ENCODE measurements at regions not wholly inside any gene's neighbourhood (a gene's known extent, or its start where the extent isn't known, plus 50 kb on each side); places are given as distances from the start of the nearest gene placed in this dataset.
A peak's percentile ranks its signal among the peaks of the same experiment; 100 is the strongest.

- DNase-seq: peak; percentile 86
- peak overlapping the region; percentile 36 for H3K27ac ChIP-seq (ENCODE audit: low read length, poor library complexity, severe bottlenecking)
- no peak overlapping the region for H2AK5ac ChIP-seq (ENCODE audit: low read length, severe bottlenecking)
- no peak overlapping the region for H3K14ac ChIP-seq (ENCODE audit: low read length in 2 of 2)
- H2AFZ ChIP-seq (ENCODE audit: low read depth, low read length): no peak overlapping the region
- H3K27me3 ChIP-seq (ENCODE audit: control insufficient read depth in 1 of 2, insufficient read depth in 1 of 2, low read length in 2 of 2): peaks cover 11 to 84% of the 10 kb centered on the region in 2 experiments
- H3K9ac ChIP-seq (ENCODE audit: low read length): no peak overlapping the region
- no peak overlapping the region for H3K4me2 ChIP-seq (ENCODE audit: low read length, poor library complexity, severe bottlenecking)
- peaks cover 4% of the 10 kb centered on the region for H3K4me1 ChIP-seq (ENCODE audit: control insufficient read depth, insufficient read depth, low read depth, low read length)
- H3K23ac ChIP-seq (ENCODE audit: low read length in 2 of 2): no peak overlapping the region
- no peak overlapping the region for H3K4ac ChIP-seq (ENCODE audit: low read depth in 1 of 2, low read length in 2 of 2)
- H2BK5ac ChIP-seq (ENCODE audit: low read depth, low read length, poor library complexity, severe bottlenecking): no peak overlapping the region
- no peak overlapping the region for H4K8ac ChIP-seq (ENCODE audit: low read length)
- no peaks in the 10 kb centered on the region for H3K36me3 ChIP-seq (ENCODE audit: control insufficient read depth in 1 of 2, insufficient read depth in 2 of 2, low read depth in 1 of 2, low read length in 2 of 2)
- no peaks in the 10 kb centered on the region for H3K9me3 ChIP-seq (ENCODE audit: control insufficient read depth, low read length)
- H3K4me3 ChIP-seq (ENCODE audit: insufficient read depth in 1 of 2, low read depth in 1 of 2, low read length in 2 of 2): no peak overlapping the region
- H3K18ac ChIP-seq (ENCODE audit: low read depth in 1 of 2, low read length in 2 of 2): no peak overlapping the region
- WGBS: 33% methylated on average over 7 of the region's 7 CpGs
- H2BK15ac ChIP-seq (ENCODE audit: low read depth, poor library complexity, severe bottlenecking): no peak overlapping the region
- no peaks in the 10 kb centered on the region for H3K79me1 ChIP-seq (replicated peaks; ENCODE audit: low read length, poor library complexity, severe bottlenecking)
- no peak overlapping the region for H4K91ac ChIP-seq (ENCODE audit: low read length)
- no peak overlapping the region for H2BK120ac ChIP-seq (ENCODE audit: low read depth, low read length)
- H2BK12ac ChIP-seq (ENCODE audit: low read length in 2 of 2): peak overlapping the region in 1 of 2 experiments; percentile 70
Observed at GRCh38 chr15:69820819-69821218, 276.9 kb downstream of the TLE3 start.

DNA sequence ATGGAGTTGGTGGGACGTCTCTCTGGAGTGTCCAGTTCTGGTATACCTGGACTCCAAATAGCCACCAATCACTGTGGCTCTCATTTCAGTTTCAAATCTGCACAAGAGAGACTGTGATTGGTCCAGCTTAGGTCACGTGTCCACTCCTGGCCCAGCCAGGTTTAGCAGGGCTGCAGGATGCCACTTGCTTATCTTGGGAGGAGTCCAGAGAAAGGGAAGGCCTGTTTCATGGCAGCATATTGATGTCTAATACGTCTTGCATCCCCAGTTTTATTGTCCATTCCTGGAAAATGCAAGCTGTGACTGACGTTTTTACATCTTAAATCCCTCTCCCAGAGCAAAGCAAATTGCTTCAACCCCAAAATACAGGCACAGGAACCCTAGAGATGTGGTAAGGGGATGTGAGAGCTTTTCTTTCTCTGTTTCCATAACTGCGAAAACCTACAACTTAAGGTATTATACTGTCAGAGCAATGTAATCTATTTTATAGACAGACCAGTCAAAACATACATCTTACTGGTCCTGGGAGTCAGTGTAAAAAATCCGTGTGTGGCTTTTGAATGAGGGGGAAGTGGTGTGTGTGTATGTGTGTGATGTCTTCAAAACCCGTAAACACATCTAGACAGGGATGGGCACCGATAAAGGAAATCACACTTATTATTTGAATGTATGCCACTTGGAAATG lies 274.4 kb downstream of the TLE3 start:
- no peak overlapping the region for H3K23ac ChIP-seq (ENCODE audit: low read length in 2 of 2)
- no peaks in the 10 kb centered on the region for H3K9me3 ChIP-seq (ENCODE audit: control insufficient read depth, low read length)
- no peak overlapping the region for H2BK12ac ChIP-seq (ENCODE audit: low read length in 2 of 2)
- no peak overlapping the region for H4K91ac ChIP-seq (ENCODE audit: low read length)
- H3K4ac ChIP-seq (ENCODE audit: low read depth in 1 of 2, low read length in 2 of 2): no peak overlapping the region
- H2AFZ ChIP-seq (ENCODE audit: low read depth, low read length): no peak overlapping the region
- H3K14ac ChIP-seq (ENCODE audit: low read length in 2 of 2): no peak overlapping the region
- peaks cover 8 to 76% of the 10 kb centered on the region in 2 experiments for H3K27me3 ChIP-seq (ENCODE audit: control insufficient read depth in 1 of 2, insufficient read depth in 1 of 2, low read length in 2 of 2)
- 86% methylated on average over 3 of the region's 8 CpGs for WGBS
- H3K36me3 ChIP-seq (ENCODE audit: control insufficient read depth in 1 of 2, insufficient read depth in 2 of 2, low read depth in 1 of 2, low read length in 2 of 2): no peaks in the 10 kb centered on the region
- H3K4me2 ChIP-seq (ENCODE audit: low read length, poor library complexity, severe bottlenecking): no peak overlapping the region
- H2BK15ac ChIP-seq (ENCODE audit: low read depth, poor library complexity, severe bottlenecking): peak overlapping the region; percentile 30
- H2BK5ac ChIP-seq (ENCODE audit: low read depth, low read length, poor library complexity, severe bottlenecking): no peak overlapping the region
- peaks cover 11% of the 10 kb centered on the region for H3K4me1 ChIP-seq (ENCODE audit: control insufficient read depth, insufficient read depth, low read depth, low read length)
- H3K4me3 ChIP-seq (ENCODE audit: insufficient read depth in 1 of 2, low read depth in 1 of 2, low read length in 2 of 2): no peak overlapping the region
- H3K9ac ChIP-seq (ENCODE audit: low read length): no peak overlapping the region
- H3K18ac ChIP-seq (ENCODE audit: low read depth in 1 of 2, low read length in 2 of 2): no peak overlapping the region
- no peak overlapping the region for H2AK5ac ChIP-seq (ENCODE audit: low read length, severe bottlenecking)
- no peak overlapping the region for H3K27ac ChIP-seq (ENCODE audit: low read length, poor library complexity, severe bottlenecking)
- no peaks in the 10 kb centered on the region for H3K79me1 ChIP-seq (replicated peaks; ENCODE audit: low read length, poor library complexity, severe bottlenecking)
- H2BK120ac ChIP-seq (ENCODE audit: low read depth, low read length): peak overlapping the region; percentile 1
- no peak overlapping the region for H4K8ac ChIP-seq (ENCODE audit: low read length)
- DNase-seq: no peak

DNA sequence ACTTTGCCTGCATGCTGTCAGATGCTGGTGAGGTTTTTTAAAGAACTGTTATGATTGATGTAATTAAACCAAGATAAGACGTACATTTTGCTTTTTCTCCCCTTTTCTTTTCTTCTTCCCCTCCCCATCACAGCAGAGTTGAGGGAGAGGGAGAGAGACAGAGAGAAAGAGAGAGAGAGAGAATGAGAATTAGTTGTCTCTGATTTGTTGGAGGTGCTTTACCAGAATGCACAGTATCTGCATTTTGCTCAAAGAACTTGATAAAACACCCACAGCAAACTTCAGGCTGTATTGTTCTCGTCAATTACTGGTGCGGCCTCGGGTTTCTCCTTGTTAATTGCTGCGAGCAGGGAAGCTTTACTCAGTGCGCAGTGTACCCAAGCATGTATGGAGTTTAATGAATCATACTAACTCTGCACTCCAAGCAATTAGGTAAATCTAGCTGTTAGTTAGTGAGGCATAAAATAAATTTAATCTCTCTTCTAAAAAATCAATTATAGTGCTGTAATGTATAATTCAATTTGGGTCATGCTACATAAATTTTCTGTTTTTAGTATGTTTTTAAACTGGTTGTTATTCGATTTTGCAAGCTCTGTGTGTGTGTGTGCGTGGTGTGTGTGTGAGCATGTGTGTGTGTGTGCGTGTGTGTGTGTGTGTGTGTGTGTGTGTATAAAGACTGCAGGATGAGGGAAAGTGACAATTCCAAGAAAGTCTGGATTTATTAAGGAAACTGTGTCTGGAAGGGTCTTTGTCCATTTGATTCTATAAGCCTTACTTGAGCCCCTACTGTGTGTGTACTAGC lies 273.4 kb downstream of the TLE3 start:
- Histone ChIP-seq H3K4ac (ENCODE audit: low read depth in 1 of 2, low read length in 2 of 2) (no peak overlapping the region), H3K14ac (ENCODE audit: low read length in 2 of 2) (no peak overlapping the region), H3K27me3 (ENCODE audit: control insufficient read depth in 1 of 2, insufficient read depth in 1 of 2, low read length in 2 of 2) (peaks cover 3 to 72% of the 10 kb centered on the region in 2 experiments), H3K4me2 (ENCODE audit: low read length, poor library complexity, severe bottlenecking) (no peak overlapping the region), H2BK12ac (ENCODE audit: low read length in 2 of 2) (no peak overlapping the region), H2BK5ac (ENCODE audit: low read depth, low read length, poor library complexity, severe bottlenecking) (no peak overlapping the region), H2AK5ac (ENCODE audit: low read length, severe bottlenecking) (no peak overlapping the region), H3K18ac (ENCODE audit: low read depth in 1 of 2, low read length in 2 of 2) (no peak overlapping the region), H4K8ac (ENCODE audit: low read length) (no peak overlapping the region), H3K27ac (ENCODE audit: low read length, poor library complexity, severe bottlenecking) (no peak overlapping the region), H3K9ac (ENCODE audit: low read length) (no peak overlapping the region), H3K79me1 (replicated peaks; ENCODE audit: low read length, poor library complexity, severe bottlenecking) (no peaks in the 10 kb centered on the region), H3K4me3 (ENCODE audit: insufficient read depth in 1 of 2, low read depth in 1 of 2, low read length in 2 of 2) (no peak overlapping the region), H2BK15ac (ENCODE audit: low read depth, poor library complexity, severe bottlenecking) (no peak overlapping the region), H3K23ac (ENCODE audit: low read length in 2 of 2) (no peak overlapping the region), H3K36me3 (ENCODE audit: control insufficient read depth in 1 of 2, insufficient read depth in 2 of 2, low read depth in 1 of 2, low read length in 2 of 2) (no peaks in the 10 kb centered on the region), H2BK120ac (ENCODE audit: low read depth, low read length) (no peak overlapping the region), H2AFZ (ENCODE audit: low read depth, low read length) (no peak overlapping the region), H3K9me3 (ENCODE audit: control insufficient read depth, low read length) (no peaks in the 10 kb centered on the region), H4K91ac (ENCODE audit: low read length) (no peak overlapping the region), H3K4me1 (ENCODE audit: control insufficient read depth, insufficient read depth, low read depth, low read length) (peaks cover 11% of the 10 kb centered on the region)
- WGBS: 76% methylated on average over 6 of the region's 9 CpGs
- no peak for DNase-seq

DNA sequence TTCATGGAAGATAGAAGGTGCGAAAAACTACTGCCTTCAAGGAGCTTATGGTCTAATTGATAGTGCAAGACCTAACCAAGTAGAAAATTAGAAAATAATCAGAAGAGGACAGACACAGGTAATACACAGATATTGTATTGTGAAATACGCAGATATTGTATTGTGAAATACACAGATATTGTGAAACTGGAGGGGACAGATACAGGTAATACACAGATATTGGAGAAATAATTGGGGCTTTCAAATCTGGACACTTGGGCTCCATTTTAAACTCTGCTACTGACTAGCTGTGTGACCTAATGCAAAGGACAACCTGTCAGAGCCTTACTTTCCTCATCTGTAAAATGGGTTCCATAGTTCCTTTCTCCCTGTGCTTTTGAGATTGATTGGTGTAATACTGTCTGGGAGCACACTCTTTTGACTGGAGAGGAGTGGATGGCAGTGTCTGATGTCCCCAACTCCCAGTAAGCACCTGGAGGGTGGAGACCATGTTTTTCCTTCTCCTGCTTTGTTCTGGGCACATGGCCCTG lies 272.8 kb downstream of the TLE3 start:
- Histone ChIP-seq H3K36me3 (ENCODE audit: control insufficient read depth in 1 of 2, insufficient read depth in 2 of 2, low read depth in 1 of 2, low read length in 2 of 2) (no peaks in the 10 kb centered on the region), H2BK12ac (ENCODE audit: low read length in 2 of 2) (peak overlapping the region; percentile 45 to 86), H3K9me3 (ENCODE audit: control insufficient read depth, low read length) (no peaks in the 10 kb centered on the region), H2BK5ac (ENCODE audit: low read depth, low read length, poor library complexity, severe bottlenecking) (no peak overlapping the region), H3K23ac (ENCODE audit: low read length in 2 of 2) (no peak overlapping the region), H2BK15ac (ENCODE audit: low read depth, poor library complexity, severe bottlenecking) (no peak overlapping the region), H2BK120ac (ENCODE audit: low read depth, low read length) (no peak overlapping the region), H2AFZ (ENCODE audit: low read depth, low read length) (no peak overlapping the region), H3K14ac (ENCODE audit: low read length in 2 of 2) (no peak overlapping the region), H3K4me3 (ENCODE audit: insufficient read depth in 1 of 2, low read depth in 1 of 2, low read length in 2 of 2) (no peak overlapping the region), H3K4ac (ENCODE audit: low read depth in 1 of 2, low read length in 2 of 2) (peak overlapping the region in 1 of 2 experiments; percentile 53), H3K27ac (ENCODE audit: low read length, poor library complexity, severe bottlenecking) (no peak overlapping the region), H3K18ac (ENCODE audit: low read depth in 1 of 2, low read length in 2 of 2) (peak overlapping the region in 1 of 2 experiments; percentile 61), H4K8ac (ENCODE audit: low read length) (no peak overlapping the region), H3K9ac (ENCODE audit: low read length) (no peak overlapping the region), H2AK5ac (ENCODE audit: low read length, severe bottlenecking) (no peak overlapping the region), H3K27me3 (ENCODE audit: control insufficient read depth in 1 of 2, insufficient read depth in 1 of 2, low read length in 2 of 2) (peaks cover 3 to 72% of the 10 kb centered on the region in 2 experiments), H4K91ac (ENCODE audit: low read length) (no peak overlapping the region), H3K4me2 (ENCODE audit: low read length, poor library complexity, severe bottlenecking) (no peak overlapping the region), H3K79me1 (replicated peaks; ENCODE audit: low read length, poor library complexity, severe bottlenecking) (no peaks in the 10 kb centered on the region), H3K4me1 (ENCODE audit: control insufficient read depth, insufficient read depth, low read depth, low read length) (peaks cover 11% of the 10 kb centered on the region)
- 100% methylated on average over 2 of the region's 2 CpGs for WGBS
- no peak for DNase-seq
